Forelimb muscle (tissue), 1 donor: ENCODE measurements at regions not wholly inside any gene's neighbourhood (a gene's known extent, or its start where the extent isn't known, plus 50 kb on each side); places are given as distances from the start of the nearest gene placed in this dataset.
A peak's percentile ranks its signal among the peaks of the same experiment; 100 is the strongest.

ENCODE experiments used
- DNase-seq: peaks from one replicate; pipeline ENCODE4 v3.0.0-alpha.2; 2013; ENCODE audit warnings: low read depth

GRCh38 chr3:177673112-177673914 lies 476.0 kb upstream of the TBL1XR1 start:
- peak; percentile 56 for DNase-seq

GRCh38 chr3:177674186-177674585 lies 476.9 kb upstream of the TBL1XR1 start:
- no peak for DNase-seq

GRCh38 chr3:177676148-177676547 lies 478.9 kb upstream of the TBL1XR1 start:
- no peak for DNase-seq

- no peak for DNase-seq
These were observed 479.8 kb upstream of the TBL1XR1 start for GRCh38 chr3:177676947-177677587.

- no peak for DNase-seq
These were observed 482.5 kb upstream of the TBL1XR1 start for GRCh38 chr3:177679568-177680471.

- DNase-seq = no peak
These were observed 483.2 kb upstream of the TBL1XR1 start for GRCh38 chr3:177680472-177680821.

- DNase-seq = no peak
These were observed 483.9 kb upstream of the TBL1XR1 start for GRCh38 chr3:177681156-177681555.

- DNase-seq = no peak
These were observed 484.6 kb upstream of the TBL1XR1 start for GRCh38 chr3:177681852-177682251.

- DNase-seq = no peak
These were observed 486.3 kb upstream of the TBL1XR1 start for GRCh38 chr3:177683586-177683985.

- no peak for DNase-seq
These were observed 489.4 kb upstream of the TBL1XR1 start for GRCh38 chr3:177686671-177687070.

- DNase-seq = no peak
These were observed 490.0 kb upstream of the TBL1XR1 start for GRCh38 chr3:177687291-177687690.

GRCh38 chr3:177688152-177688551 lies 490.9 kb upstream of the TBL1XR1 start:
- DNase-seq = no peak

GRCh38 chr3:177689077-177689476 lies 491.8 kb upstream of the TBL1XR1 start:
- no peak for DNase-seq

GRCh38 chr3:177689869-177690268 lies 492.6 kb upstream of the TBL1XR1 start:
- no peak for DNase-seq

GRCh38 chr3:177690306-177690705 lies 493.0 kb upstream of the TBL1XR1 start:
- no peak for DNase-seq

GRCh38 chr3:177692304-177692975 lies 495.2 kb upstream of the TBL1XR1 start:
- DNase-seq = no peak

- DNase-seq = no peak
These were observed 496.5 kb upstream of the TBL1XR1 start for GRCh38 chr3:177693616-177694264.

GRCh38 chr3:177694316-177694715 lies 497.0 kb upstream of the TBL1XR1 start:
- DNase-seq = no peak

- DNase-seq = no peak
These were observed 497.7 kb upstream of the TBL1XR1 start for GRCh38 chr3:177694951-177695350.

- no peak for DNase-seq
These were observed 502.8 kb upstream of the TBL1XR1 start for GRCh38 chr3:177700117-177700516.

GRCh38 chr3:177703788-177704187 lies 506.5 kb upstream of the TBL1XR1 start:
- DNase-seq = no peak
